A549 (cell line): ENCODE measurements at regions not wholly inside any gene's neighbourhood (a gene's known extent, or its start where the extent isn't known, plus 50 kb on each side); places are given as distances from the start of the nearest gene placed in this dataset.

Source experiments
- ATAC-seq, 2 experiments: fragments of 200-7000 bp in 1 of 2; fragments of >200 bp in 1 of 2; cut with Nextera tagmentation in 1 of 2; cut with Tn5 transposase in 1 of 2; 3 replicates each; pipeline versions ENCODE4 v1.8.0 to v1.9.1; 2018 to 2020; ENCODE audit warnings: mild to moderate bottlenecking in 1 of 2, moderate library complexity in 1 of 2
- CTCF ChIA-PET: fragments of 300-600 bp; sonication (Branson Sonifier 250); formaldehyde crosslinking; extraction: SDS; loops from one replicate; lab custom pipeline; 2021; ENCODE audit warnings: antibody characterized with exemption, inconsistent platforms; lab: Yijun Ruan, JAX
- POLR2A ChIA-PET: fragments of 350-600 bp; formaldehyde crosslinking; extraction: SDS; loops from one replicate; lab custom pipeline; 2021; ENCODE audit warnings: antibody characterized with exemption, inconsistent platforms; lab: Yijun Ruan, JAX
- DNase-seq, 2 experiments: peaks; one replicate each; pipeline versions ENCODE4 v3.0.0 to v3.0.0-alpha.2; 2011 to 2016; ENCODE audit warnings: low read depth in 1 of 2, low spot score in 1 of 2
- FAIRE-seq: peaks from 2 replicates; lab custom pipeline; 2011; peaks lifted over from hg19 to GRCh38; lab: Jason Lieb, UNC
- H3K27ac ChIP-seq, 2 experiments: fragments of >200 bp; sonication (Bioruptor Twin); formaldehyde crosslinking; 3 replicates each; pipeline ENCODE4 v1.5.1; 2016 to 2017
- H3K4me1 ChIP-seq: fragments of >200 bp; sonication (Bioruptor Twin); formaldehyde crosslinking; 3 replicates; pipeline ENCODE4 v1.6.1; 2016
- H3K4me2 ChIP-seq: fragments of >200 bp; sonication (Bioruptor Twin); formaldehyde crosslinking; 3 replicates; pipeline ENCODE4 v1.6.1; 2016
- H3K4me3 ChIP-seq: fragments of >200 bp; sonication (Bioruptor Twin); formaldehyde crosslinking; 3 replicates; pipeline ENCODE4 v1.5.1; 2016
- H3K9me3 ChIP-seq: fragments of >200 bp; sonication (Bioruptor Twin); formaldehyde crosslinking; 3 replicates; pipeline ENCODE4 v1.6.1; 2016
- ATOH8 ChIP-seq: fragments of 250-450 bp; sonication (Bioruptor Pico); IDR thresholded peaks from 2 replicates; pipeline ENCODE4 v1.5.0; 2020; ENCODE audit warnings: low read depth, mild to moderate bottlenecking, moderate library complexity
- BCL3 ChIP-seq: fragments of >200 bp; sonication (Bioruptor Twin); formaldehyde crosslinking; IDR thresholded peaks from 3 replicates; pipeline ENCODE4 v1.6.1; 2016
- CTCF ChIP-seq: fragments of >200 bp; sonication (Bioruptor Twin); formaldehyde crosslinking; IDR thresholded peaks from 3 replicates; pipeline ENCODE4 v1.5.1; 2016
- ELK1 ChIP-seq: fragments of 150-350 bp; IDR thresholded peaks from 2 replicates; pipeline ENCODE4 v1.6.1; 2014; ENCODE audit warnings: low read depth, mild to moderate bottlenecking, low read length
- FOXS1 ChIP-seq: fragments of 250-450 bp; sonication (Bioruptor Pico); IDR thresholded peaks from 2 replicates; pipeline ENCODE4 v1.5.0; 2020; ENCODE audit warnings: mild to moderate bottlenecking, moderate library complexity
- GATA3 ChIP-seq: IDR thresholded peaks from 2 replicates; pipeline ENCODE4 v1.6.1; 2012; ENCODE audit warnings: borderline replicate concordance
- HES2 ChIP-seq: fragments of >200 bp; sonication (Bioruptor Twin); formaldehyde crosslinking; IDR thresholded peaks from 2 replicates; pipeline ENCODE4 v1.6.1; 2016
- HMGXB4 ChIP-seq: fragments of 250-450 bp; sonication (Bioruptor Pico); IDR thresholded peaks from 2 replicates; pipeline ENCODE4 v1.5.0; 2021; ENCODE audit warnings: mild to moderate bottlenecking, moderate library complexity, borderline replicate concordance
- HOXA7 ChIP-seq: fragments of 250-450 bp; sonication (Bioruptor Pico); IDR thresholded peaks from 2 replicates; pipeline ENCODE4 v1.5.0; 2020; ENCODE audit warnings: mild to moderate bottlenecking, moderate library complexity
- HOXB5 ChIP-seq: fragments of 250-450 bp; sonication (Bioruptor Pico); IDR thresholded peaks from 2 replicates; pipeline ENCODE4 v1.5.0; 2020; ENCODE audit warnings: mild to moderate bottlenecking, moderate library complexity
- KDM1A ChIP-seq: fragments of 200-600 bp; sonication (generic); IDR thresholded peaks from 2 replicates; pipeline ENCODE4 v1.6.1; 2016; ENCODE audit warnings: low read depth, mild to moderate bottlenecking
- MAFK ChIP-seq: fragments of 450-650 bp; IDR thresholded peaks from 2 replicates; pipeline ENCODE4 v1.6.1; 2014; ENCODE audit not compliant: partially characterized antibody
- MAZ ChIP-seq: fragments of 150-350 bp; IDR thresholded peaks from 2 replicates; pipeline ENCODE4 v1.6.1; 2014; ENCODE audit warnings: antibody characterized with exemption, low read depth, low read length, borderline replicate concordance
- NR3C1 ChIP-seq: fragments of >200 bp; sonication (Bioruptor Twin); formaldehyde crosslinking; IDR thresholded peaks from 3 replicates; pipeline ENCODE4 v1.6.1; 2017
- PHF8 ChIP-seq: fragments of 200-600 bp; sonication (generic); IDR thresholded peaks from 2 replicates; pipeline ENCODE4 v1.6.1; 2016; ENCODE audit warnings: low read depth, mild to moderate bottlenecking, antibody characterized with exemption, moderate library complexity, borderline replicate concordance
- RARB ChIP-seq: fragments of 250-450 bp; sonication (Bioruptor Pico); IDR thresholded peaks from 2 replicates; pipeline ENCODE4 v1.8.0; 2021; ENCODE audit warnings: mild to moderate bottlenecking, moderate library complexity
- REST ChIP-seq: fragments of 200-600 bp; sonication (generic); IDR thresholded peaks from 2 replicates; pipeline ENCODE4 v1.6.1; 2016; ENCODE audit warnings: antibody characterized with exemption, mild to moderate bottlenecking, moderate library complexity
- RFX5 ChIP-seq: fragments of 450-650 bp; IDR thresholded peaks from 2 replicates; pipeline ENCODE4 v1.7.1; 2014; ENCODE audit warnings: antibody characterized with exemption, mild to moderate bottlenecking, moderate library complexity
- SMC3 ChIP-seq: fragments of >200 bp; sonication (Bioruptor Twin); formaldehyde crosslinking; IDR thresholded peaks from 3 replicates; pipeline ENCODE4 v1.6.1; 2018; ENCODE audit warnings: inconsistent platforms
- TP53 ChIP-seq: fragments of 250-450 bp; sonication (Bioruptor Pico); IDR thresholded peaks from 2 replicates; pipeline ENCODE4 v1.5.0; 2021; ENCODE audit warnings: mild to moderate bottlenecking, moderate library complexity
- ZFP36 ChIP-seq: fragments of 450-650 bp; IDR thresholded peaks from 2 replicates; pipeline ENCODE4 v1.6.1; 2014; ENCODE audit warnings: borderline replicate concordance; ENCODE audit not compliant: partially characterized antibody
- ZNF302 ChIP-seq: fragments of 250-450 bp; sonication (Bioruptor Pico); IDR thresholded peaks from 2 replicates; pipeline ENCODE4 v1.9.0; 2021; ENCODE audit warnings: inconsistent platforms, mild to moderate bottlenecking, moderate library complexity
- WGBS: methylation state at CpG from one replicate; pipeline ENCODE4 v1.1.6; 2017; ENCODE audit errors: missing lambda C conversion rate; 5-methylcytosine and 5-hydroxymethylcytosine counted together

GRCh38 chr1:177615251-177615650 lies 354.6 kb downstream of the SEC16B start:
- Histone ChIP-seq H3K4me1 (no peaks in the 10 kb centered on the region), H3K4me3 (no peak overlapping the region), H3K9me3 (no peaks in the 10 kb centered on the region), H3K4me2 (no peak overlapping the region), H3K27ac (no peak overlapping the region)
- FAIRE-seq (no peak), ATAC-seq (no peak), DNase-seq (no peak)
- POLR2A ChIA-PET = no interaction called here
- 9% methylated on average over 3 of the region's 3 CpGs for WGBS
- TF ChIP-seq BCL3 (no peak), ELK1 (no peak), HOXB5 (no peak), KDM1A (no peak), NR3C1 (no peak), TP53 (CRISPR knock-in tag) (no peak), ZNF302 (no peak), HES2 (no peak), PHF8 (no peak), ZFP36 (no peak), SMC3 (no peak), ATOH8 (no peak), HOXA7 (CRISPR knock-in tag) (no peak), REST (no peak), RARB (CRISPR knock-in tag) (no peak), MAFK (no peak), FOXS1 (no peak), HMGXB4 (no peak)
- CTCF ChIA-PET = no interaction called here

GRCh38 chr1:177611402-177611801 lies 358.5 kb downstream of the SEC16B start:
- ChIA-PET POLR2A (no interaction called here), CTCF (no interaction called here)
- DNase-seq (no peak), FAIRE-seq (no peak), ATAC-seq (no peak)
- Histone ChIP-seq H3K27ac (no peak overlapping the region), H3K4me2 (no peak overlapping the region), H3K9me3 (no peaks in the 10 kb centered on the region), H3K4me3 (no peak overlapping the region), H3K4me1 (no peaks in the 10 kb centered on the region)
- WGBS = 45% methylated on average over 1 of the region's 1 CpG
- no peak for TF ChIP-seq MAZ
- TF ChIP-seq RFX5 = no peak
- no peak for TF ChIP-seq CTCF
- TF ChIP-seq GATA3 = no peak
